OCI-LY7 (cell line): ENCODE measurements at regions not wholly inside any gene's neighbourhood (a gene's known extent, or its start where the extent isn't known, plus 50 kb on each side); places are given as distances from the start of the nearest gene placed in this dataset.

Experiments used
- CTCF ChIP-seq: fragments of 200-600 bp; sonication (generic); conservative IDR thresholded peaks from 2 replicates; pipeline ENCODE4 v1.5.1; 2014; ENCODE audit warnings: mild to moderate bottlenecking, antibody characterized with exemption, low read length, moderate library complexity, mixed read lengths
- EZH2phosphoT487 ChIP-seq: fragments of 200-600 bp; sonication (generic); IDR thresholded peaks from 2 replicates; pipeline ENCODE4 v1.6.1; 2018; ENCODE audit warnings: low read depth, borderline replicate concordance, mild to moderate bottlenecking, mixed run types, antibody characterized with exemption, low read length, moderate library complexity, mixed read lengths

GRCh38 chr2:118654945-118655344 is 192.5 kb downstream of the EN1 start:
- no peak for TF ChIP-seq CTCF
- no peak for TF ChIP-seq EZH2phosphoT487
